NCI-H524 (cell line): ENCODE measurements at regions not wholly inside any gene's neighbourhood (a gene's known extent, or its start where the extent isn't known, plus 50 kb on each side); places are given as distances from the start of the nearest gene placed in this dataset.
"Not testable (repeated sequence)": the region's sequence is repeated elsewhere in the genome, so short reads cannot be mapped to it uniquely, and the experiment has no call there.

Experiments used
- DNase-seq, 2 experiments: peaks; one replicate each; lab custom pipeline; 2025; lab: John Stamatoyannopoulos, UW

GRCh38 chr10:52481986-52482555 lies 168.0 kb downstream of the DKK1 start:
- DNase-seq, result no peak

- no peak for DNase-seq
Measured at GRCh38 chr10:52483587-52483986, 169.5 kb downstream of the DKK1 start.

- DNase-seq, result no peak
Measured at GRCh38 chr10:52484206-52485065, 170.4 kb downstream of the DKK1 start.

- DNase-seq, result no peak
Measured at GRCh38 chr10:52485462-52485861, 171.4 kb downstream of the DKK1 start.

- no peak for DNase-seq
Measured at GRCh38 chr10:52486840-52487611, 172.9 kb downstream of the DKK1 start.

GRCh38 chr10:52488606-52489485 lies 174.8 kb downstream of the DKK1 start:
- DNase-seq, result no peak

- DNase-seq, result no peak
Measured at GRCh38 chr10:52491246-52491995, 177.3 kb downstream of the DKK1 start.

- DNase-seq, result no peak
Measured at GRCh38 chr10:52499281-52499680, 185.2 kb downstream of the DKK1 start.

- DNase-seq, result no peak
Measured at GRCh38 chr10:52500476-52500875, 186.4 kb downstream of the DKK1 start.

GRCh38 chr10:52502237-52502636 lies 188.2 kb downstream of the DKK1 start:
- no peak for DNase-seq

- DNase-seq, result not testable (repeated sequence)
Measured at GRCh38 chr10:52505341-52505740, 191.3 kb downstream of the DKK1 start.

GRCh38 chr10:52514481-52514880 lies 200.4 kb downstream of the DKK1 start:
- DNase-seq, result no peak

- DNase-seq, result no peak
Measured at GRCh38 chr10:52517012-52517411, 202.9 kb downstream of the DKK1 start.

GRCh38 chr10:52523696-52524095 lies 209.6 kb downstream of the DKK1 start:
- DNase-seq, result no peak

GRCh38 chr10:52525761-52526160 lies 211.7 kb downstream of the DKK1 start:
- no peak for DNase-seq

GRCh38 chr10:52526251-52526823 lies 212.3 kb downstream of the DKK1 start:
- no peak for DNase-seq

- DNase-seq, result no peak
Measured at GRCh38 chr10:52532650-52533290, 218.7 kb downstream of the DKK1 start.

- no peak for DNase-seq
Measured at GRCh38 chr10:52533986-52534385, 219.9 kb downstream of the DKK1 start.

- no peak for DNase-seq
Measured at GRCh38 chr10:52539463-52539862, 225.4 kb downstream of the DKK1 start.

- no peak for DNase-seq
Measured at GRCh38 chr10:52540479-52540984, 226.5 kb downstream of the DKK1 start.
